ENCODE measurements at regions not wholly inside any gene's neighbourhood (a gene's known extent, or its start where the extent isn't known, plus 50 kb on each side); places are given as distances from the start of the nearest gene placed in this dataset.

DNA sequence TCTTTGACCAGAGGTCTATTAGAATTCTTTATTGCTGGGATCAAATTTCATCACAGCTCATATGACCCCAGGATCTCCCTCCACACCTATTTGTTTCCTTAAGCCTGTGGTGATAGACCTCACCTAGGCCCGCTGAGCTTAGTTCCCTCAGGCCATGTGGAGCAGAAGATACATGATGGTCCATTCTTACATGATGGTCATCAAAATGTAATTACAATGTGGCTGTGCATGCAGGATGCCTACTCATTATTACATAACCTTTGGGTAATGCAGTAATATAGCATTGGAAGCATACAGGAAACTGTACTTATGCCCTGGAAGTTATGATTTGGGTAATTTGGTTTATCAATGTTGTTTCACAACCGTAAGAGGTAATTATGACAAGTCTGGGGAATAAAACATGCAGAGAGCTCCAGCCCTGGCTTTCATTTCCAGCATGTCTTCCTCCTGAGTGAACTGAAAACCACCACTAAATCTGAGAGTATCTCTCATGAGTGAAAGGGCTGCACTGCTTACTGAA is 67.0 kb upstream of the AGA start:
- no peak for TF ChIP-seq MIER2 (CRISPR knock-in tag; IDR thresholded peaks at IDR 0.05)
- no peak for TF ChIP-seq HNF4A (CRISPR knock-in tag; IDR thresholded peaks at IDR 0.05)
- TF ChIP-seq MAFK (conservative IDR thresholded peaks at IDR 0.05 in 1 of 2, IDR thresholded peaks at IDR 0.05 in 1 of 2; ENCODE audit: low read length in 2 of 2): no peak
- TF ChIP-seq ZNF780A (CRISPR knock-in tag; IDR thresholded peaks at IDR 0.05): no peak

Data from HepG2 (cell line).